ENCODE measurements at regions not wholly inside any gene's neighbourhood (a gene's known extent, or its start where the extent isn't known, plus 50 kb on each side); places are given as distances from the start of the nearest gene placed in this dataset.
"Not testable (repeated sequence)": the region's sequence is repeated elsewhere in the genome, so short reads cannot be mapped to it uniquely, and the experiment has no call there.

- H3K4me1 ChIP-seq (ENCODE audit: control insufficient read depth, insufficient read depth, low read length); H3K4me3 ChIP-seq (ENCODE audit: low read length); H3K27me3 ChIP-seq (ENCODE audit: control insufficient read depth, insufficient read depth, low read length); H3K36me3 ChIP-seq (ENCODE audit: control insufficient read depth, insufficient read depth, low read length); H3K27ac ChIP-seq (ENCODE audit: low read depth, low read length); H3K9ac ChIP-seq (ENCODE audit: low read length): not testable (repeated sequence)
Measured at GRCh38 chr6:118715907-118716306, 64.5 kb upstream of the CEP85L start.

GRCh38 chr6:118715376-118715775 is 64.0 kb upstream of the CEP85L start:
- H3K4me1 ChIP-seq (ENCODE audit: control insufficient read depth, insufficient read depth, low read length): no peaks in the 10 kb centered on the region
- H3K27me3 ChIP-seq (ENCODE audit: control insufficient read depth, insufficient read depth, low read length): no peaks in the 10 kb centered on the region
- no peak overlapping the region for H3K27ac ChIP-seq (ENCODE audit: low read depth, low read length)
- H3K4me3 ChIP-seq (ENCODE audit: low read length): no peak overlapping the region
- no peak overlapping the region for H3K9ac ChIP-seq (ENCODE audit: low read length)
- no peaks in the 10 kb centered on the region for H3K36me3 ChIP-seq (ENCODE audit: control insufficient read depth, insufficient read depth, low read length)

- no peaks in the 10 kb centered on the region for H3K27me3 ChIP-seq (ENCODE audit: control insufficient read depth, insufficient read depth, low read length)
- no peak overlapping the region for H3K9ac ChIP-seq (ENCODE audit: low read length)
- no peak overlapping the region for H3K27ac ChIP-seq (ENCODE audit: low read depth, low read length)
- H3K4me1 ChIP-seq (ENCODE audit: control insufficient read depth, insufficient read depth, low read length): peaks cover 4% of the 10 kb centered on the region
- no peak overlapping the region for H3K4me3 ChIP-seq (ENCODE audit: low read length)
- no peaks in the 10 kb centered on the region for H3K36me3 ChIP-seq (ENCODE audit: control insufficient read depth, insufficient read depth, low read length)
Measured at GRCh38 chr6:118714756-118715155, 63.4 kb upstream of the CEP85L start.

DNA sequence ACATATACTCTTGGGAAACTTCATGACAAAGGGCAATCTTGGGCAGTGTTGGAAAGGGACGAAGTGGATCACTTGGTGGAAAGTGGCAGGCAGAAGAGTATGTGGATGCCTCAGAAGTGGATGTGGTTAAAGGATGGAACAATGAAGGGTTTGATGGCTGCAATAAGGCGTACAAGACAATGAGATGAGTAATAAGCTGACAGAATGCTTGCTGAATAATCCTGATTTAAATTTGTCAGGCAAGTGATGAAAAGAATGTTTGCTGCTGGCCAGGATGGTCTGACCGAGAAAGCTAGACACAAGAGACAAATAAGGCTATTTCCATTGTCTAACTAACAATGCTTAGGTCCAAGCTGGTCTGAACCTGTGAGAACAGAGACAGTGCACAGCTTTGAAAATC is 61.6 kb upstream of the CEP85L start:
- H3K27me3 ChIP-seq (ENCODE audit: control insufficient read depth, insufficient read depth, low read length): no peaks in the 10 kb centered on the region
- H3K9ac ChIP-seq (ENCODE audit: low read length): no peak overlapping the region
- no peak overlapping the region for H3K4me3 ChIP-seq (ENCODE audit: low read length)
- H3K4me1 ChIP-seq (ENCODE audit: control insufficient read depth, insufficient read depth, low read length): peaks cover 5% of the 10 kb centered on the region
- no peak overlapping the region for H3K27ac ChIP-seq (ENCODE audit: low read depth, low read length)
- H3K36me3 ChIP-seq (ENCODE audit: control insufficient read depth, insufficient read depth, low read length): no peaks in the 10 kb centered on the region

DNA sequence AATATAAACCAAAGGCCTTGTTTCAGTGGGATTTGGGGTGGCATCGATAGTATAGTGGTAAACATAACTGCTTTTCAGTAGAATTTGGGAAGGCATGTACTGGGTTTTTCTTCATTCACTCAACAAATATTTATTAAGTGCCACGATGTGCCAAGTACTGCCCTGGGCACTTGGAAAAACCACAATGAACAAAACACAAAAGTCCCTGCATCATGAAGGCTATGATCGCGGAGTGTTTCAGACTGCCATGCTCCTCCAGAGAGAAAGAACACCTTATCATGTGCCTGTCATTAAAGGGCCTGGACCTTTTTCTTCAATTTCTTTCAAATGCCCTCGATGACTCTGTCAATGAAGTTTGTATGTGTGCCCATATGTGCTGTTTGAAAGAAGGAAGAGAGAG is 59.2 kb upstream of the CEP85L start:
- Histone ChIP-seq H3K9ac (ENCODE audit: low read length) (no peak overlapping the region), H3K4me1 (ENCODE audit: control insufficient read depth, insufficient read depth, low read length) (peaks cover 5% of the 10 kb centered on the region), H3K36me3 (ENCODE audit: control insufficient read depth, insufficient read depth, low read length) (no peaks in the 10 kb centered on the region), H3K27ac (ENCODE audit: low read depth, low read length) (no peak overlapping the region), H3K4me3 (ENCODE audit: low read length) (no peak overlapping the region), H3K27me3 (ENCODE audit: control insufficient read depth, insufficient read depth, low read length) (no peaks in the 10 kb centered on the region)

- no peak overlapping the region for H3K27ac ChIP-seq (ENCODE audit: low read depth, low read length)
- peaks cover 5% of the 10 kb centered on the region for H3K4me1 ChIP-seq (ENCODE audit: control insufficient read depth, insufficient read depth, low read length)
- H3K4me3 ChIP-seq (ENCODE audit: low read length): peak overlapping the region; percentile 66
- no peaks in the 10 kb centered on the region for H3K27me3 ChIP-seq (ENCODE audit: control insufficient read depth, insufficient read depth, low read length)
- no peaks in the 10 kb centered on the region for H3K36me3 ChIP-seq (ENCODE audit: control insufficient read depth, insufficient read depth, low read length)
- H3K9ac ChIP-seq (ENCODE audit: low read length): no peak overlapping the region
Measured at GRCh38 chr6:118709859-118710350, 58.5 kb upstream of the CEP85L start.

- peak overlapping the region; percentile 66 for H3K4me3 ChIP-seq (ENCODE audit: low read length)
- no peak overlapping the region for H3K9ac ChIP-seq (ENCODE audit: low read length)
- peaks cover 5% of the 10 kb centered on the region for H3K4me1 ChIP-seq (ENCODE audit: control insufficient read depth, insufficient read depth, low read length)
- H3K27me3 ChIP-seq (ENCODE audit: control insufficient read depth, insufficient read depth, low read length): no peaks in the 10 kb centered on the region
- no peaks in the 10 kb centered on the region for H3K36me3 ChIP-seq (ENCODE audit: control insufficient read depth, insufficient read depth, low read length)
- H3K27ac ChIP-seq (ENCODE audit: low read depth, low read length): no peak overlapping the region
Measured at GRCh38 chr6:118708744-118709143, 57.4 kb upstream of the CEP85L start.

- H3K4me3 ChIP-seq (ENCODE audit: low read length): no peak overlapping the region
- no peaks in the 10 kb centered on the region for H3K36me3 ChIP-seq (ENCODE audit: control insufficient read depth, insufficient read depth, low read length)
- peaks cover 5% of the 10 kb centered on the region for H3K4me1 ChIP-seq (ENCODE audit: control insufficient read depth, insufficient read depth, low read length)
- H3K27me3 ChIP-seq (ENCODE audit: control insufficient read depth, insufficient read depth, low read length): no peaks in the 10 kb centered on the region
- no peak overlapping the region for H3K27ac ChIP-seq (ENCODE audit: low read depth, low read length)
- H3K9ac ChIP-seq (ENCODE audit: low read length): no peak overlapping the region
Measured at GRCh38 chr6:118708055-118708454, 56.7 kb upstream of the CEP85L start.

DNA sequence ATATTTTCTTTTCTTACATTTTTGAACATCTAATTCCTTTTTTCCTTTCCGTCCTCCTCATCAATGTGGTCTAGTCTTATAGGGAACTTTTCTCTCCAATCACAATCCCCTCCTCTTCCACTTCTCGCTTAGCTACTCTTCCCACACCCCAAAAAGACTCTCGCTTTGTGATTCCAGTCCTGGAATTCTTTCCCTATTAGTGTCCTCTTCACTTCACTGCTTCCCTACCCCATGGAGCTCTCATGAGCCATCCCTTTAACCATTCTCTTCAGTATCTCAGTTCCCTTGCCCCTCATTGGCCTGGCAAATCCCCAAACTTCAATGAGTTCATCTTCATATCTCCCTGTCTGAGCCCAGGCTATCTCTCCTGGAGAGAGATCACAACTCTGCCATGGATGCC is 55.3 kb upstream of the CEP85L start:
- H3K27ac ChIP-seq (ENCODE audit: low read depth, low read length): no peak overlapping the region
- H3K36me3 ChIP-seq (ENCODE audit: control insufficient read depth, insufficient read depth, low read length): no peaks in the 10 kb centered on the region
- no peak overlapping the region for H3K9ac ChIP-seq (ENCODE audit: low read length)
- no peak overlapping the region for H3K4me3 ChIP-seq (ENCODE audit: low read length)
- H3K4me1 ChIP-seq (ENCODE audit: control insufficient read depth, insufficient read depth, low read length): peaks cover 5% of the 10 kb centered on the region
- H3K27me3 ChIP-seq (ENCODE audit: control insufficient read depth, insufficient read depth, low read length): no peaks in the 10 kb centered on the region

GRCh38 chr6:118705544-118706491 is 54.4 kb upstream of the CEP85L start:
- no peak overlapping the region for H3K27ac ChIP-seq (ENCODE audit: low read depth, low read length)
- peaks cover 5% of the 10 kb centered on the region for H3K4me1 ChIP-seq (ENCODE audit: control insufficient read depth, insufficient read depth, low read length)
- H3K9ac ChIP-seq (ENCODE audit: low read length): no peak overlapping the region
- H3K4me3 ChIP-seq (ENCODE audit: low read length): no peak overlapping the region
- no peaks in the 10 kb centered on the region for H3K27me3 ChIP-seq (ENCODE audit: control insufficient read depth, insufficient read depth, low read length)
- no peaks in the 10 kb centered on the region for H3K36me3 ChIP-seq (ENCODE audit: control insufficient read depth, insufficient read depth, low read length)

DNA sequence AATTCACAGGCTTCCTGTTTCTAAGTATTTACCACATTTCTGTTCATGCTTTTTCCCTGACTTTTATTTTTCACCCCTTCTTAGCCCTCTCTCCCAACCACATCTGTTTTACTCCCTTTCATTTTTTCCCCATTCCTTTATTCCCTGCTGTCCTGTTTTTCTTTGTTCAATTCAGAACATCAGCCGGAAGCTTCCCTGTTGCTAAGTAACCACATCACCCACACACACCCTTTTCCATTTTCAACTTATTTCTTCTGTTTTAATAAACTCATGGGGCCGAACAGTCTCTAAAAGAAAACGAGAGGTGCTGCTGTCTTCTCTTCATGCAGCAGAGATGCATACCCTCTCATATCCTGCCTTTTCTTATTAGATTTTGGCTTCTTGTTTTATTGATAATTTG is 53.5 kb upstream of the CEP85L start:
- H3K27me3 ChIP-seq (ENCODE audit: control insufficient read depth, insufficient read depth, low read length): no peaks in the 10 kb centered on the region
- no peak overlapping the region for H3K4me3 ChIP-seq (ENCODE audit: low read length)
- no peak overlapping the region for H3K27ac ChIP-seq (ENCODE audit: low read depth, low read length)
- peaks cover 3% of the 10 kb centered on the region for H3K4me1 ChIP-seq (ENCODE audit: control insufficient read depth, insufficient read depth, low read length)
- H3K36me3 ChIP-seq (ENCODE audit: control insufficient read depth, insufficient read depth, low read length): no peaks in the 10 kb centered on the region
- H3K9ac ChIP-seq (ENCODE audit: low read length): no peak overlapping the region

DNA sequence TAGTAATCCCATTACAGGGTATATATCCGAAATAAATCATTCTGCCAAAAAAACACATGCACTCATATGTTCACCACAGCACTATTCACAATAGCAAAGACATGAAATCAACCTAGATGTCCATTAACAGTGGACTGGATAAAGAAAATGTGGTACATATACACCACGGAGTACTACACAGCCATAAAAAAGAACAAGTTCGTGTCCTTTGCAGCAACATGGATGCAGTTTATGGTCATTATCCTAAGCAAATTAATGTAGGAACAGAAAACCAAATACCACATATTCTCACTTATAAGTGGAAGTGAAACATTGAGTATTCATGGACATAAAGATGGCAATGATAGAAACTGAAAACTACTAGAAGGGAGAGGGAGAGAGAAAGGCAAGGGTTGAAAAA is 49.9 kb upstream of the CEP85L start:
- H3K4me1 ChIP-seq (ENCODE audit: control insufficient read depth, insufficient read depth, low read length); H3K4me3 ChIP-seq (ENCODE audit: low read length); H3K27me3 ChIP-seq (ENCODE audit: control insufficient read depth, insufficient read depth, low read length); H3K36me3 ChIP-seq (ENCODE audit: control insufficient read depth, insufficient read depth, low read length); H3K9ac ChIP-seq (ENCODE audit: low read length); H3K27ac ChIP-seq (ENCODE audit: low read depth, low read length): not testable (repeated sequence)
